ENCODE measurements at regions not wholly inside any gene's neighbourhood (a gene's known extent, or its start where the extent isn't known, plus 50 kb on each side); places are given as distances from the start of the nearest gene placed in this dataset.

GRCh38 chrX:112218388-112218787 is 135.8 kb upstream of the TRPC5 start:
- H3K4me1 ChIP-seq (replicated peaks in 1 of 4; ENCODE audit: control insufficient read depth in 3 of 4, insufficient read depth in 4 of 4, low read length in 3 of 4), result no peaks in the 10 kb centered on the region
- TF ChIP-seq RAD21 (IDR thresholded peaks at IDR 0.05 in 1 of 2, conservative IDR thresholded peaks at IDR 0.05 in 1 of 2; ENCODE audit: low read depth in 2 of 2, low read length in 2 of 2) (peak; percentile 32 to 46), USF2 (IDR thresholded peaks at IDR 0.05; ENCODE audit: low read length) (no peak), POLR2A (IDR thresholded peaks at IDR 0.05; ENCODE audit: control extremely low read depth in 1 of 2, low read depth in 2 of 2, low read length in 2 of 2) (no peak), CTCF (IDR thresholded peaks at IDR 0.05; ENCODE audit: control extremely low read depth in 1 of 3, insufficient read depth in 1 of 3, low read depth in 1 of 3, low read length in 3 of 3) (peak in 1 of 3 experiments; percentile 21; a peak in 1 of 4 replicates), JUND (IDR thresholded peaks at IDR 0.05; ENCODE audit: low read length) (no peak)
- H3K4me2 ChIP-seq (ENCODE audit: insufficient read depth in 1 of 2, low read depth in 2 of 2, low read length in 2 of 2), result no peak overlapping the region
- no peak overlapping the region for H3K4me3 ChIP-seq (ENCODE audit: extremely low read depth in 1 of 4, insufficient read depth in 2 of 4, low read depth in 3 of 4, low read length in 4 of 4)
- no peak overlapping the region for H4K91ac ChIP-seq (replicated peaks; ENCODE audit: insufficient read length, low read length)
- no peaks in the 10 kb centered on the region for H3K36me3 ChIP-seq (ENCODE audit: control insufficient read depth in 2 of 4, insufficient read depth in 4 of 4, low read length in 3 of 4)
- no peaks in the 10 kb centered on the region for H3K27me3 ChIP-seq (replicated peaks in 1 of 4; ENCODE audit: control insufficient read depth in 3 of 4, extremely low read depth in 1 of 4, insufficient read depth in 3 of 4, low read length in 3 of 4)
- no peak overlapping the region for H3K9ac ChIP-seq (replicated peaks in 1 of 4; ENCODE audit: extremely low read depth in 1 of 4, low read depth in 3 of 4, low read length in 3 of 4)
- no peak overlapping the region for H2AK5ac ChIP-seq (ENCODE audit: low read depth, low read length)
- H4K8ac ChIP-seq (ENCODE audit: extremely low read depth, insufficient read depth, low read length), result no peak overlapping the region
- H2AFZ ChIP-seq (ENCODE audit: low read length), result no peak overlapping the region
- H3K23ac ChIP-seq (ENCODE audit: insufficient read length), result no peak overlapping the region
- no peaks in the 10 kb centered on the region for H3K79me2 ChIP-seq (ENCODE audit: control insufficient read depth in 1 of 2, insufficient read depth in 2 of 2, low read length in 2 of 2)
- H2BK12ac ChIP-seq (ENCODE audit: low read depth, low read length), result no peak overlapping the region
- H4K20me1 ChIP-seq (replicated peaks in 1 of 2; ENCODE audit: control insufficient read depth in 1 of 2, insufficient read depth in 2 of 2, low read length in 2 of 2), result no peaks in the 10 kb centered on the region
- H3K14ac ChIP-seq (ENCODE audit: insufficient read length), result no peak overlapping the region
- no peaks in the 10 kb centered on the region for H3K79me1 ChIP-seq (ENCODE audit: low read depth, low read length)
- no peak overlapping the region for H3K4ac ChIP-seq (replicated peaks; ENCODE audit: insufficient read length, low read depth, low read length)
- no peaks in the 10 kb centered on the region for H3K23me2 ChIP-seq (ENCODE audit: low read depth, low read length)
- H3K56ac ChIP-seq (replicated peaks; ENCODE audit: insufficient read length, low read depth, low read length), result no peak overlapping the region
- ChIA-PET CTCF (ENCODE audit: partially characterized antibody) (interaction anchor here (1.0 to 1.5 kb wide), 6 partner anchors 18 to 411 kb away, joined by 3 to 4 read pairs (median 3); no protein-coding TSS in a partner anchor), POLR2A (ENCODE audit: partially characterized antibody) (no interaction called here)
- H3K18ac ChIP-seq (ENCODE audit: extremely low read depth, low read length), result no peak overlapping the region
- no peak overlapping the region for H4K5ac ChIP-seq (ENCODE audit: insufficient read length, low read depth, low read length)
- H3K9me3 ChIP-seq (ENCODE audit: insufficient read depth in 2 of 2, low read depth in 1 of 2, low read length in 1 of 2), result no peaks in the 10 kb centered on the region
- FAIRE-seq (peak; percentile 96), DNase-seq (ENCODE audit: low read depth in 1 of 2, low spot score in 2 of 2) (no peak)
- no peak overlapping the region for H2BK20ac ChIP-seq (ENCODE audit: low read length)
- no peak overlapping the region for H2BK120ac ChIP-seq (replicated peaks; ENCODE audit: low read depth, low read length)
- no peak overlapping the region for H2BK5ac ChIP-seq (ENCODE audit: low read depth, low read length)
- WGBS, 2 experiments (ENCODE audit: extremely low coverage in 1 of 2, insufficient coverage in 1 of 2, insufficient read length in 1 of 2, insufficient replicate concordance in 2 of 2, low coverage in 1 of 2, low lambda C conversion rate in 2 of 2, missing lambda C conversion rate in 1 of 2), result 89% methylated on average over 4 of the region's 4 CpGs; no CpG with 5 or more reads in 1 of the 2 experiments
- no peak overlapping the region for H3K27ac ChIP-seq (ENCODE audit: low read depth, low read length)
- no peak overlapping the region for H2BK15ac ChIP-seq (ENCODE audit: low read length)
